ENCODE measurements at regions not wholly inside any gene's neighbourhood (a gene's known extent, or its start where the extent isn't known, plus 50 kb on each side); places are given as distances from the start of the nearest gene placed in this dataset.

- TF ChIP-seq POLR2AphosphoS5 (IDR thresholded peaks at IDR 0.05; ENCODE audit: low read depth, low read length): no peak
- no peak for TF ChIP-seq TAF1 (IDR thresholded peaks at IDR 0.05; ENCODE audit: low read depth, low read length)
- no peak for TF ChIP-seq POLR2A (IDR thresholded peaks at IDR 0.05; ENCODE audit: low read depth, low read length)
- no peak for TF ChIP-seq SPI1 (IDR thresholded peaks at IDR 0.05; ENCODE audit: low read depth, low read length)
- no peak for TF ChIP-seq PAX5 (IDR thresholded peaks at IDR 0.05; ENCODE audit: insufficient read depth, low read length, severe bottlenecking)
- TF ChIP-seq POU2F2 (IDR thresholded peaks at IDR 0.05; ENCODE audit: low read depth, low read length): no peak
Observed at GRCh38 chr16:85330694-85331188, 218.5 kb upstream of the CIBAR2 start.

Data from GM12891 (cell line).